NT2/D1 (cell line): ENCODE measurements at regions not wholly inside any gene's neighbourhood (a gene's known extent, or its start where the extent isn't known, plus 50 kb on each side); places are given as distances from the start of the nearest gene placed in this dataset.

Experiments used
- SUZ12 ChIP-seq: IDR thresholded peaks from 2 replicates; pipeline ENCODE4 v1.6.1; 2011; ENCODE audit not compliant: insufficient read length, insufficient read depth; ENCODE audit errors: extremely low read depth
- YY1 ChIP-seq: IDR thresholded peaks from 2 replicates; pipeline ENCODE4 v1.6.1; 2011; ENCODE audit not compliant: insufficient read length, insufficient read depth

- TF ChIP-seq YY1 (no peak), SUZ12 (no peak)
These were observed 262.8 kb upstream of the PLET1 start for GRCh38 chr11:112523477-112523876.
